ENCODE measurements at regions not wholly inside any gene's neighbourhood (a gene's known extent, or its start where the extent isn't known, plus 50 kb on each side); places are given as distances from the start of the nearest gene placed in this dataset.
"Not testable (repeated sequence)": the region's sequence is repeated elsewhere in the genome, so short reads cannot be mapped to it uniquely, and the experiment has no call there.

DNA sequence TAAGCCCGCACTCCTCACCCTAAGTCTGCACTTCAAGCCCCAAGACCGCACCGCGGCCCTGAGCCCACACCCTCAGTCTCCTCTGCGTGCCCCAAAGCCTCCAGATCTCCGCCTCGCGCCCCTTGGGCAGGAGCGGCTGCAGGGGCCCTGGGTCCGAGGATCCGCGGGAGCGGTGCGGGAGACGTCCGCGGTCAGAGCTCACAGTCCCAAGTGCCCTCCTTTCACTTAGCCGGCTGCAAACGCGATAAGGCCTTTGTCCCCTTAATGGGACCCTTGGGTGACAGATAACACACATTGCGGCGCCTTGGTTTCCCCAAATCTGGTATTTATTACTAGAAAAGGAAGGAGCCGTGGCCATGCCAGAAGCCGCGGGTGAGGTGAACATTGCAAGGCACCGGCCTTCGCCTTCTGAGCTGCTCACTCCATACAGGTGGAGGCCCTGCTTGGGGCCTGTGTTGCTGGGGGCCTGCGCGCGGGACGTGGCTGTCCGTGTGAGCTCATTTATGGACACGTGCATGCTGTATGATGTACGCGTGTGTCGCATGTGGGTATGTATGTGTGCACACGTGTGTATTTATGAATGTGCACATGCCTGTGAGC lies 178.9 kb downstream of the OR4M2 start:
- not testable (repeated sequence) for TF ChIP-seq EZH2phosphoT487 (IDR thresholded peaks at IDR 0.05; ENCODE audit: low read depth)
- TF ChIP-seq, protein P1, sequence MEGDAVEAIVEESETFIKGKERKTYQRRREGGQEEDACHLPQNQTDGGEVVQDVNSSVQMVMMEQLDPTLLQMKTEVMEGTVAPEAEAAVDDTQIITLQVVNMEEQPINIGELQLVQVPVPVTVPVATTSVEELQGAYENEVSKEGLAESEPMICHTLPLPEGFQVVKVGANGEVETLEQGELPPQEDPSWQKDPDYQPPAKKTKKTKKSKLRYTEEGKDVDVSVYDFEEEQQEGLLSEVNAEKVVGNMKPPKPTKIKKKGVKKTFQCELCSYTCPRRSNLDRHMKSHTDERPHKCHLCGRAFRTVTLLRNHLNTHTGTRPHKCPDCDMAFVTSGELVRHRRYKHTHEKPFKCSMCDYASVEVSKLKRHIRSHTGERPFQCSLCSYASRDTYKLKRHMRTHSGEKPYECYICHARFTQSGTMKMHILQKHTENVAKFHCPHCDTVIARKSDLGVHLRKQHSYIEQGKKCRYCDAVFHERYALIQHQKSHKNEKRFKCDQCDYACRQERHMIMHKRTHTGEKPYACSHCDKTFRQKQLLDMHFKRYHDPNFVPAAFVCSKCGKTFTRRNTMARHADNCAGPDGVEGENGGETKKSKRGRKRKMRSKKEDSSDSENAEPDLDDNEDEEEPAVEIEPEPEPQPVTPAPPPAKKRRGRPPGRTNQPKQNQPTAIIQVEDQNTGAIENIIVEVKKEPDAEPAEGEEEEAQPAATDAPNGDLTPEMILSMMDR (IDR thresholded peaks at IDR 0.05; ENCODE audit: low read depth, low read length) = not testable (repeated sequence)

Measured in OCI-LY3 (cell line).